Tibial nerve (tissue), 4 donors: ENCODE measurements at regions not wholly inside any gene's neighbourhood (a gene's known extent, or its start where the extent isn't known, plus 50 kb on each side); places are given as distances from the start of the nearest gene placed in this dataset.

Experiments used
- EP300 ChIP-seq, 2 donors: sonication (generic); formaldehyde crosslinking; IDR thresholded peaks; one replicate each; pipeline ENCODE4 v1.6.1; 2017; ENCODE audit warnings: antibody characterized with exemption in 2 of 2, mild to moderate bottlenecking in 1 of 2
- POLR2A ChIP-seq, 2 donors: fragments of 450-650 bp; IDR thresholded peaks; one replicate each; pipeline ENCODE4 v1.6.1; 2017; ENCODE audit warnings: antibody characterized with exemption in 2 of 2, mild to moderate bottlenecking in 2 of 2, moderate library complexity in 2 of 2
- TF ChIP-seq, protein P1 (sequence below), 5 experiments: fragments of 200-600 bp in 3 of 5; fragments of 450-650 bp in 2 of 5; sonication (generic) in 3 of 5; IDR thresholded peaks; one replicate each; pipeline ENCODE4 v1.5.1; 2016 to 2019; ENCODE audit warnings: antibody characterized with exemption in 5 of 5, mild to moderate bottlenecking in 3 of 5, moderate library complexity in 2 of 5

DNA sequence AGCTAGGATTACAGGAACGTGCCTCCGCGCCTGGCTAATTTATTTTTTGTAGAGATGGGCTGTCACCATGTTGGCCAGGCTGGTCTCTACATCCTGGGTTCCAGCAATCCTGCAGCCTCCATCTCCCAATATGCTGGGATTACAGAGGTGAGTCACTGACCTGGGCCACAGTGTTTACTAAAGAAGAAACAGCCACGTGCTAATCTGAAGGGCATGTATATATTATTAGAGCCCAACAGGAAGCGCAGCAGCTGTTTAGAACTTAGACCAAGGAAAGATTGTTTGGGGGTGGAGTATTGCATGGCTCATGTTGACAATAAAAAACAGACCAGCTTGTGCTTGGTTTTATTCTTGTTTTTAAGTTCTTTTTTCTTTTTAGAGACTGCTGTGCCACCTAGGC lies 60.2 kb downstream of the HAPSTR1 start:
- TF ChIP-seq, protein P1, sequence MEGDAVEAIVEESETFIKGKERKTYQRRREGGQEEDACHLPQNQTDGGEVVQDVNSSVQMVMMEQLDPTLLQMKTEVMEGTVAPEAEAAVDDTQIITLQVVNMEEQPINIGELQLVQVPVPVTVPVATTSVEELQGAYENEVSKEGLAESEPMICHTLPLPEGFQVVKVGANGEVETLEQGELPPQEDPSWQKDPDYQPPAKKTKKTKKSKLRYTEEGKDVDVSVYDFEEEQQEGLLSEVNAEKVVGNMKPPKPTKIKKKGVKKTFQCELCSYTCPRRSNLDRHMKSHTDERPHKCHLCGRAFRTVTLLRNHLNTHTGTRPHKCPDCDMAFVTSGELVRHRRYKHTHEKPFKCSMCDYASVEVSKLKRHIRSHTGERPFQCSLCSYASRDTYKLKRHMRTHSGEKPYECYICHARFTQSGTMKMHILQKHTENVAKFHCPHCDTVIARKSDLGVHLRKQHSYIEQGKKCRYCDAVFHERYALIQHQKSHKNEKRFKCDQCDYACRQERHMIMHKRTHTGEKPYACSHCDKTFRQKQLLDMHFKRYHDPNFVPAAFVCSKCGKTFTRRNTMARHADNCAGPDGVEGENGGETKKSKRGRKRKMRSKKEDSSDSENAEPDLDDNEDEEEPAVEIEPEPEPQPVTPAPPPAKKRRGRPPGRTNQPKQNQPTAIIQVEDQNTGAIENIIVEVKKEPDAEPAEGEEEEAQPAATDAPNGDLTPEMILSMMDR (IDR thresholded peaks at IDR 0.05): no peak
- TF ChIP-seq POLR2A (IDR thresholded peaks at IDR 0.05) (no peak), EP300 (IDR thresholded peaks at IDR 0.05) (no peak)
